Thymus (tissue), 11 donors: ENCODE measurements at regions not wholly inside any gene's neighbourhood (a gene's known extent, or its start where the extent isn't known, plus 50 kb on each side); places are given as distances from the start of the nearest gene placed in this dataset.

Experiments
- DNase-seq, 9 donors: peaks; one replicate each; pipeline ENCODE4 v3.0.0-alpha.2; 2013; ENCODE audit warnings: low spot score in 9 of 9, low read depth in 6 of 9, missing footprints in 1 of 9
- H3K27ac ChIP-seq, 2 donors: one replicate each; pipeline ENCODE4 v1.5.1; 2013; ENCODE audit warnings: control low read depth in 1 of 2, low read depth in 1 of 2, low read length in 1 of 2, mild to moderate bottlenecking in 1 of 2, moderate library complexity in 1 of 2
- H3K27me3 ChIP-seq, 2 donors: one replicate each; pipeline ENCODE4 v1.5.1; 2013; ENCODE audit warnings: low read length in 1 of 2; ENCODE audit not compliant: control insufficient read depth in 2 of 2, insufficient read depth in 1 of 2
- H3K36me3 ChIP-seq, 2 donors: one replicate each; pipeline ENCODE4 v1.5.1; 2013; ENCODE audit warnings: low read length in 1 of 2, mild to moderate bottlenecking in 1 of 2, moderate library complexity in 1 of 2; ENCODE audit not compliant: control insufficient read depth in 2 of 2, insufficient read depth in 2 of 2
- H3K4me1 ChIP-seq, 2 donors: one replicate each; pipeline ENCODE4 v1.5.1; 2013; ENCODE audit warnings: low read length in 2 of 2; ENCODE audit not compliant: control insufficient read depth in 2 of 2, insufficient read depth in 2 of 2
- H3K4me3 ChIP-seq, 2 donors: one replicate each; pipeline ENCODE4 v1.5.1; 2013; ENCODE audit warnings: low read length in 2 of 2, control low read depth in 1 of 2, mild to moderate bottlenecking in 1 of 2
- H3K9me3 ChIP-seq, 2 donors: one replicate each; pipeline ENCODE4 v1.5.1; 2013; ENCODE audit warnings: low read length in 1 of 2, mild to moderate bottlenecking in 1 of 2; ENCODE audit not compliant: control insufficient read depth in 2 of 2, insufficient read depth in 1 of 2
- WGBS: extraction: QIAGEN DNeasy Blood & Tissue Kit; methylation state at CpG from one replicate; pipeline ENCODE4 v1.1.7; 2013; 5-methylcytosine and 5-hydroxymethylcytosine counted together
- donor health status: healthy.

DNA sequence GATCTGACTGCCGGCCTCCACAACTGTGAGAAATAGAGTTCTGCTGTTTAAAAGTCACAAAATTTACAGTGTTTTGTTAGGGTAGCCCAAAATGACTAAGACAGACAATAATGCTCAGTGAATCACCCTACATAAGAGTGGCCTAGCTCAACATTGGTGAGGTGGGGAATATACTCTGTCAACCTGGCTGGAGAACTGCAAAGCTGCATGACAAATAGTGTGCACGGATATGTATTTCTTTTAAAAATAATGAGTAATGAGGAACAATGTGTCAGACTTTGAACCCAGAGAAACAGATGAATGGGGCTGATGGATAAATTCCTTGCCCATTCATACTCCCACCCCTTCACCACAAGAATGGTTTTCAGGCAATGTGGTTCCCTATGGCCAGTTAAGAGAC lies 372.4 kb downstream of the SUCLA2 start:
- no peak overlapping the region for H3K27ac ChIP-seq
- 97% methylated on average over 2 of the region's 2 CpGs for WGBS
- no peaks in the 10 kb centered on the region for H3K36me3 ChIP-seq
- no peak for DNase-seq
- H3K4me1 ChIP-seq: no peaks in the 10 kb centered on the region
- H3K27me3 ChIP-seq: no peaks in the 10 kb centered on the region
- no peak overlapping the region for H3K4me3 ChIP-seq
- H3K9me3 ChIP-seq: no peaks in the 10 kb centered on the region

DNA sequence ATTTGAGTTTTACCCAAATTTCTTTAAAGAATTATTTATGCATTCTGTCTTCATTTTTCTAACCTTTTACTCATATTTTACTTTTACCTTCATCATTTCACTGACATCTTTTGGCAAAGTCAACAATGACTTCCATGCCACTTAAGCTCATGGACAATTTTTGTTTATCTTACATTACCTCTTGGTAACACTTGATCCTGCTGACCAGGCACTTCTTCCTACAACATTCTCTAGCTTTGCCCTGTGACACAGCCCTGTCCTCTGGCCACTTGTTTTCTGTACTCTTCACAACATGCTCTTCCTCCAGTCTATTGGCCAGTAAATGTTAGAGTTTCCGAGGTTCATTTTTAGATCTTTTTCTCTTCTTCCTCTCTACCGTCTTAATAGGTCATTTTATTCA lies 377.2 kb downstream of the SUCLA2 start:
- Histone ChIP-seq H3K4me3 (no peak overlapping the region), H3K27ac (no peak overlapping the region), H3K9me3 (no peaks in the 10 kb centered on the region), H3K36me3 (no peaks in the 10 kb centered on the region), H3K4me1 (no peaks in the 10 kb centered on the region), H3K27me3 (no peaks in the 10 kb centered on the region)
- 93% methylated on average over 2 of the region's 2 CpGs for WGBS
- no peak for DNase-seq

DNA sequence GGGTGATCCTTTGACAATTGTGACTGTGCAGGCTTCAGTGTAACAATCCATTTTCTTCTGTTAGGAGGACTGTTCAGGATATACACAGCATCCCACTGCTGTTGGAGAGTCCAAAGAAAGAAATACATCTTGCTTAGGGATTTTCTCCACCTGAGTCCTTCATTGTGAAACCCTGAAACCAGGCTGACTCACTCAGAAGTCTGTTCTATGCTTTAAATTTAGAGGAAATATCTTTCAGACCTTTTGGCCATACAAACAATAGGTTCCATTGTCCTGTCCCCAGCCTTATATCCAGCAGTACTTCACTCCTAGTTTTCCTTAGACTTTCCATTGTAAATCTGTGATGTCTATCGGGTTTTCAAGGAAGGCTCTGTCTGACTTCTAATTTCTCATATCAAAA lies 379.1 kb downstream of the SUCLA2 start:
- H3K27ac ChIP-seq: no peak overlapping the region
- H3K4me1 ChIP-seq: no peaks in the 10 kb centered on the region
- H3K4me3 ChIP-seq: no peak overlapping the region
- no peaks in the 10 kb centered on the region for H3K36me3 ChIP-seq
- DNase-seq: no peak
- WGBS: 67% methylated on average over 1 of the region's 1 CpG
- H3K27me3 ChIP-seq: no peaks in the 10 kb centered on the region
- no peaks in the 10 kb centered on the region for H3K9me3 ChIP-seq

- no peak for DNase-seq
- Histone ChIP-seq H3K4me1 (no peaks in the 10 kb centered on the region), H3K4me3 (no peak overlapping the region), H3K27ac (no peak overlapping the region), H3K9me3 (no peaks in the 10 kb centered on the region), H3K27me3 (no peaks in the 10 kb centered on the region), H3K36me3 (no peaks in the 10 kb centered on the region)
- 95% methylated on average over 1 of the region's 1 CpG for WGBS
These were observed 389.3 kb downstream of the SUCLA2 start for GRCh38 chr13:47611664-47612288.

DNA sequence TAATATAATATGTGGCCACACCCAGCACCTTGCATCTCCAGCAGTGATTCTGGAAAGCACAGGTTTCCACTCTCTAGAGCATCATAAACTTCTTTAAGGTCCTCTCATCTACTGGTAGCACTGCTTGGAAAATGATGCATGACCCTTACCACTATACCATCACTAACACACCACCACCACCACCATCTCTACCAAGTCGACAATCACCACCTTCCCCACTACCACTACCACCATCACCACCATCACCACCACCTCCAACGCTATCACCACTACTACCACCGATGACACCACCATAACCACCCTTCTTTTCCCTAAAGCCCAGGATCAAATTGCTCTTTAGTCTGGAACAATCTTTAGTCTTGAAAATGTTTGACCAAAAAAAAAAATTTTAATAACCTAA lies 390.4 kb downstream of the SUCLA2 start:
- Histone ChIP-seq H3K9me3 (no peaks in the 10 kb centered on the region), H3K4me1 (no peaks in the 10 kb centered on the region), H3K27ac (no peak overlapping the region), H3K36me3 (no peaks in the 10 kb centered on the region), H3K27me3 (no peaks in the 10 kb centered on the region), H3K4me3 (no peak overlapping the region)
- WGBS: 92% methylated on average over 3 of the region's 3 CpGs
- no peak for DNase-seq

GRCh38 chr13:47603365-47603764 lies 397.7 kb downstream of the SUCLA2 start:
- Histone ChIP-seq H3K9me3 (no peaks in the 10 kb centered on the region), H3K4me1 (no peaks in the 10 kb centered on the region), H3K4me3 (no peak overlapping the region), H3K36me3 (no peaks in the 10 kb centered on the region), H3K27me3 (no peaks in the 10 kb centered on the region), H3K27ac (no peak overlapping the region)
- DNase-seq: no peak

GRCh38 chr13:47598340-47598911 lies 402.6 kb downstream of the SUCLA2 start:
- Histone ChIP-seq H3K4me1 (no peaks in the 10 kb centered on the region), H3K4me3 (no peak overlapping the region), H3K27ac (no peak overlapping the region), H3K27me3 (no peaks in the 10 kb centered on the region), H3K9me3 (no peaks in the 10 kb centered on the region), H3K36me3 (no peaks in the 10 kb centered on the region)
- WGBS: 78% methylated on average over 2 of the region's 2 CpGs
- DNase-seq: no peak

GRCh38 chr13:47594833-47595232 lies 406.2 kb downstream of the SUCLA2 start:
- Histone ChIP-seq H3K27me3 (no peaks in the 10 kb centered on the region), H3K9me3 (no peaks in the 10 kb centered on the region), H3K27ac (no peak overlapping the region), H3K4me1 (no peaks in the 10 kb centered on the region), H3K36me3 (no peaks in the 10 kb centered on the region), H3K4me3 (no peak overlapping the region)
- no peak for DNase-seq

DNA sequence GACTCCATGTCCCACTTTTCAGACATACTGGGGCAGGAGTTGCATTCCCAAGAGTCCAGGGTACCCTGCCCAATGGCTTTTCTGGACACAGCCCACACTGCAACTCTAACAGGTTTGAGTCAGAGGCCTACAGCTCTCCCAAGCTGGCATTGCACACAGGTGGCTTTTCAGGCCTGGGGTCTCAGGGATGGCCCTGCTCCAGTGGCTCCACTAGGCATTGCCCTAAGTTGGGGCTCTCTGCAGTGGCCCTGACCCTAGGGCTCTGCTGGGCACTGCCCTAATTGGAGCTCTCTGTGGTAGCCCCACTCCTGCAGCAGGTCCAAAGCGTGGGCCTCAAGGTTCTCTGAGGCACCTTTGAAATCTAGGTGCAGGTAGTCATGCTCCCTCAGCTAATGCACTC lies 408.8 kb downstream of the SUCLA2 start:
- Histone ChIP-seq H3K4me3 (no peak overlapping the region), H3K27ac (no peak overlapping the region), H3K9me3 (no peaks in the 10 kb centered on the region), H3K4me1 (no peaks in the 10 kb centered on the region), H3K27me3 (no peaks in the 10 kb centered on the region), H3K36me3 (no peaks in the 10 kb centered on the region)
- WGBS: 97% methylated on average over 1 of the region's 1 CpG
- no peak for DNase-seq

- no peak overlapping the region for H3K27ac ChIP-seq
- no peaks in the 10 kb centered on the region for H3K9me3 ChIP-seq
- no peak for DNase-seq
- no peaks in the 10 kb centered on the region for H3K4me1 ChIP-seq
- H3K36me3 ChIP-seq: no peaks in the 10 kb centered on the region
- no peaks in the 10 kb centered on the region for H3K27me3 ChIP-seq
- no peak overlapping the region for H3K4me3 ChIP-seq
These were observed 412.4 kb downstream of the SUCLA2 start for GRCh38 chr13:47588676-47589075.
